AG04450 (cell line): ENCODE measurements at regions not wholly inside any gene's neighbourhood (a gene's known extent, or its start where the extent isn't known, plus 50 kb on each side); places are given as distances from the start of the nearest gene placed in this dataset.

Experiments
- CTCF ChIA-PET: fragments of 300-600, 350-600 bp; formaldehyde crosslinking; extraction: SDS; loops from one replicate; lab custom pipeline; 2022; ENCODE audit warnings: antibody characterized with exemption, inconsistent platforms; lab: Charles Lee
- POLR2A ChIA-PET: fragments of 350-600 bp; formaldehyde crosslinking; extraction: SDS; loops from one replicate; lab custom pipeline; 2021; ENCODE audit warnings: antibody characterized with exemption, inconsistent platforms; lab: Yijun Ruan, JAX
- DNase-seq: peaks from one replicate; pipeline ENCODE4 v3.0.0-alpha.2; 2011; ENCODE audit warnings: low read depth, low spot score
- H3K27ac ChIP-seq: one replicate; pipeline ENCODE4 v1.5.1; 2012; ENCODE audit warnings: low read depth, low read length, control low read depth
- H3K27me3 ChIP-seq: one replicate; pipeline ENCODE4 v1.6.0; 2012; ENCODE audit warnings: low read length; ENCODE audit not compliant: control insufficient read depth, insufficient read depth
- H3K4me3 ChIP-seq: 2 replicates; pipeline ENCODE4 v1.5.1; 2011; ENCODE audit warnings: mild to moderate bottlenecking, low read depth, low read length, control low read depth
- H3K9me3 ChIP-seq: 2 replicates; pipeline ENCODE4 v1.5.1; 2012; ENCODE audit warnings: low read length; ENCODE audit not compliant: control insufficient read depth, insufficient read depth
- TF ChIP-seq, protein P1 (sequence below): IDR thresholded peaks from 2 replicates; pipeline ENCODE4 v1.5.1; 2011; ENCODE audit warnings: low read depth, low read length, control low read depth, inconsistent platforms

DNA sequence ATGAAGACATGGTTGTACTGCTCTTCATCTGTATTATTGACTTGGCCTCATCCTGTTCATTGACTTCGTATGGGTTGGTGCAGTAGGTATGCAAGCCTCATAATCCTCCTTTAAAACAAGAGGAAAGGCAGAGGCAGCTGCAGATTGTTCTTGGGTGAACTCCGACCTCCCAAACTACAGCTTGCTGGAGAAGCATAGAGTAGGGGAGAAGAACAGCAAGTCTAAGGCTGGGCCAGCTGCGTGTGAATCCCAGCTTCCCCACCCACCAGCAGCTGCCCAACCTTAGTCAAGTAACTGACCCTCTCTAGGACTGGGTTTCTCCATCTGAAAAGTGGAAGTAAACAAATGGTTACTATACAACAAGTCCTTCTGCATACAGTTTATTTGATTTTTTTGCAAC, 114.5 kb upstream of the WWC1 start:
- no peak for DNase-seq
- Histone ChIP-seq H3K27me3 (no peaks in the 10 kb centered on the region), H3K27ac (no peak overlapping the region), H3K9me3 (no peaks in the 10 kb centered on the region), H3K4me3 (no peak overlapping the region)
- POLR2A ChIA-PET = no interaction called here
- CTCF ChIA-PET = no interaction called here
- TF ChIP-seq, protein P1, sequence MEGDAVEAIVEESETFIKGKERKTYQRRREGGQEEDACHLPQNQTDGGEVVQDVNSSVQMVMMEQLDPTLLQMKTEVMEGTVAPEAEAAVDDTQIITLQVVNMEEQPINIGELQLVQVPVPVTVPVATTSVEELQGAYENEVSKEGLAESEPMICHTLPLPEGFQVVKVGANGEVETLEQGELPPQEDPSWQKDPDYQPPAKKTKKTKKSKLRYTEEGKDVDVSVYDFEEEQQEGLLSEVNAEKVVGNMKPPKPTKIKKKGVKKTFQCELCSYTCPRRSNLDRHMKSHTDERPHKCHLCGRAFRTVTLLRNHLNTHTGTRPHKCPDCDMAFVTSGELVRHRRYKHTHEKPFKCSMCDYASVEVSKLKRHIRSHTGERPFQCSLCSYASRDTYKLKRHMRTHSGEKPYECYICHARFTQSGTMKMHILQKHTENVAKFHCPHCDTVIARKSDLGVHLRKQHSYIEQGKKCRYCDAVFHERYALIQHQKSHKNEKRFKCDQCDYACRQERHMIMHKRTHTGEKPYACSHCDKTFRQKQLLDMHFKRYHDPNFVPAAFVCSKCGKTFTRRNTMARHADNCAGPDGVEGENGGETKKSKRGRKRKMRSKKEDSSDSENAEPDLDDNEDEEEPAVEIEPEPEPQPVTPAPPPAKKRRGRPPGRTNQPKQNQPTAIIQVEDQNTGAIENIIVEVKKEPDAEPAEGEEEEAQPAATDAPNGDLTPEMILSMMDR = no peak

DNA sequence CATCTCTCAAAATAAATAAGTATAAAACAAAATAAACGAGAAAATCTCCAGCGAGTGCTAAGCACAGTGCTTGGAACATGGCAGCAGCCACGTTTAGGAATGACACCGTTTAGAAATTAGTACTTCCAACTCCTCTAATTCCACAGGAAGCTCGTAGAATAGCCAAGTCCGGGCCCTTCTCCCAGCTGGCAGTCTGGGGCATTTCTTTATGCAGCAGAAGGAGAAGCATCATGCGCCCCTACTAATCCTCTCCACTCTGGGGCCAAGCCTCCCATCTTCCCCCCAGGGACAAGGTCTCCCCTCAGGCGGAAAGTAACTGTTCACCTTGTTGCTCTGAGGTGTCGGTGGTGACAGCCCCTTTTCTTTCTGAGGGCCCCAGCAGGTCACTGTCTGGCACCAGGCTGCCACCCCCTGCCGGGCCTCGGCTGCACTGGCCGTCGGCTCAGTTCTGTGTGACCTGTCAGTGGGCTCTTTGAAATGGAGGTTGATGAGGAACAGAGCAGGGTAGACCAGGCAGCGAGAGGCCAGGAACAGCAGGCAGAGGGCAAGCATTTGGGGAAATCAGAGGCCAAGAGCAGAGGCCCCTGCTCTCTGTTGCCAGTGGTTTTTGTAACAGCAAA, 113.5 kb upstream of the WWC1 start:
- TF ChIP-seq, protein P1 = no peak
- CTCF ChIA-PET = no interaction called here
- no peak for DNase-seq
- POLR2A ChIA-PET = no interaction called here
- H3K4me3 ChIP-seq = no peak overlapping the region
- no peaks in the 10 kb centered on the region for H3K9me3 ChIP-seq
- no peak overlapping the region for H3K27ac ChIP-seq
- no peaks in the 10 kb centered on the region for H3K27me3 ChIP-seq

DNA sequence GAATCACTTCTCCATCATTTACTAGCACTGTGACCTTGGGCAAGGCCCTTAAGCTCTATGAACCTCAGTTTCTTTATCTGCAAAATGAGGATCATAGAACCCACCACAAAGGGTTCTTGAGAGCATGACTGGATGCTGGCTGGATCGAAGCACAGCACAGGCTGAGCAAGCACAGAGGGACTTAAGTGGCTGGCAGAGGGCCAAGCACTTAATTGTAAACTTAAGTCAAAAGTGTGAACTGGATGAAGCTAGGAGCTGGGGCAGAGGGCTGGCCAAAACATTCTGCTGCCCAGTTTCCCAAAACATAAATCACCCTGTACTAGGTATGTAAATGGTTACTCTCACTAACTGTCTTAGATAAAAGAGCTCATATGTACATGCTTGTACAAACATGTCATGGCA, 112.3 kb upstream of the WWC1 start:
- Histone ChIP-seq H3K27ac (no peak overlapping the region), H3K27me3 (no peaks in the 10 kb centered on the region), H3K9me3 (no peaks in the 10 kb centered on the region), H3K4me3 (no peak overlapping the region)
- no peak for DNase-seq
- CTCF ChIA-PET = no interaction called here
- TF ChIP-seq, protein P1 = no peak
- POLR2A ChIA-PET = no interaction called here

DNA sequence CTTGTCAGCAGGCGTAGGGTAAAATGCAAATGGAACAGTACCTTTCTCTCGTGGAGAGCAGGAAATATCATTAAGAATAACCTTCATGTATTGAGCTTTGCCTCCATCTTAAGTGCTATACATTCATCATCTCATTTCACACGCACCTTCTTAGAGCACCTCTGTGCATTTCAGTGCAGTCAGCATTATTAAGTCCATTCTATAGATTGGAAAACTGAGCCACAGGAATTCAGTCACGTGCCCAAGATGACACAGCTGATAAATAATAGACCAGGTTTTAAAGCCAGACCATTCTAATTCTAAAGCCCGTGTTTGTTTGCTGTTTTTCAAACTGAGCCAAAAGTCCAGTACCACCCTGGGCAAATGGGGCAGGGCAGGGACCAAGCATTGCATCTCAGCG, 109.2 kb upstream of the WWC1 start:
- Histone ChIP-seq H3K27me3 (no peaks in the 10 kb centered on the region), H3K4me3 (no peak overlapping the region), H3K27ac (no peak overlapping the region), H3K9me3 (no peaks in the 10 kb centered on the region)
- no peak for DNase-seq
- POLR2A ChIA-PET = no interaction called here
- TF ChIP-seq, protein P1 = no peak
- CTCF ChIA-PET = no interaction called here

DNA sequence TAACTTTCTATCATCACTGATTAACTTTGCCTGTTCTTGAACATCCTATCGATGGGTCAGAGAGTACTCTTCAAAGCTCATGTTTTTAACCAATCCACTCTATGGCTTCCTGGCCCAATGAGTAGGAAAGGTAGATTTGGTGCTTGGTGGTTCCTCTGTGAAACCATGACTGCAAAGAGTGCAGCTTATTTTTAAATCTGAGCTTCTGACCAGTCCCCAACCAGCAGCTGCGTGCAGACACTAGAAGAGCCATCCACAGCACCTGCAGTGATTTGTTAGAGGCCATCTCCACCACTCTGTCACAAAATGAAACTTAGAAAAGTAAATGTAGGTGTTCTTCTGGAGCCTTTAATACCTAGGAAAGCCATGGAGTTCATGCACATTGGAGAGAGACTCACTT, 107.3 kb upstream of the WWC1 start:
- no peaks in the 10 kb centered on the region for H3K9me3 ChIP-seq
- H3K27me3 ChIP-seq = no peaks in the 10 kb centered on the region
- CTCF ChIA-PET = no interaction called here
- TF ChIP-seq, protein P1 = no peak
- H3K4me3 ChIP-seq = no peak overlapping the region
- no peak for DNase-seq
- H3K27ac ChIP-seq = no peak overlapping the region
- POLR2A ChIA-PET = no interaction called here
